HPDE6-E6E7 (cell line): ENCODE measurements at regions not wholly inside any gene's neighbourhood (a gene's known extent, or its start where the extent isn't known, plus 50 kb on each side); places are given as distances from the start of the nearest gene placed in this dataset.

Source experiments
- DNase-seq: peaks from one replicate; pipeline ENCODE4 v3.0.0; 2011; ENCODE audit warnings: missing footprints; ENCODE audit errors: extremely low spot score

DNA sequence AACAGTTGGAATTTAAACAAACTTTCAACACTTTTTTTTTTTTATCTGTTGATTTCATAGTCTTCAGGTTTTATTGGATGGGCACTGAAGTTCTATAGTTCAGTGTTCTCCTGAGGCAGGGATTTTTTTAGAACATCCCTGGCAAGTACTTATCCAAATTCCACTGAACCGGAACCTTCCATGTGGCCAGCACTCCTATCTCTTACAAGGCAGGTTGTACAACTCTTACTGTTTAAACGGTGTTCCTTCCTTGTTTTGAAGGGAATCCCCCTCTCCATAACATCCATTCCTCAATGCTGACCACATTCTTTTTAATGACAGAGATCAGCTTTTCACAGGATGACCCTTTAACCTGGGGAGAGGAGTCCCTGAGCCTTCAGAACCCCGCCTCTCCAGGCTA, 238.9 kb upstream of the CTBP2 start:
- no peak for DNase-seq

DNA sequence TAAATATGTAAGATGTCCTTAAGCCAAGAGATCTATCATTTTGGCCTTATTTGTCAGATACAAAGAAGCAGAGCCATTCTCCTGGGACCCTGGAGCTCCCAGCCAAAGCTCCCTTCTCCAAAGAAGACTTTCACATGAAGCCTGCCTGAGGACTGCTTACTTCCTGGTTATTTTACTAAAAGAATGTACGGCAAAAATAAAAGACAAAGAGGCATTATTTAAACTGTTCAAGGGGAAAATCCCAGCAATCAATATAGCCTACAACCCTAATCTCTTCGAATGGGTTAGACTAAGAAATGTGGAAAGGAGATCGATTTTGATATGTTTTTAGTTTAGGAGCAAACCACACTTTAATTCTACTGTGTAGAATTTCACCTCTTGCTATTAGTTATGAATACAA, 237.9 kb upstream of the CTBP2 start:
- DNase-seq, result no peak

DNA sequence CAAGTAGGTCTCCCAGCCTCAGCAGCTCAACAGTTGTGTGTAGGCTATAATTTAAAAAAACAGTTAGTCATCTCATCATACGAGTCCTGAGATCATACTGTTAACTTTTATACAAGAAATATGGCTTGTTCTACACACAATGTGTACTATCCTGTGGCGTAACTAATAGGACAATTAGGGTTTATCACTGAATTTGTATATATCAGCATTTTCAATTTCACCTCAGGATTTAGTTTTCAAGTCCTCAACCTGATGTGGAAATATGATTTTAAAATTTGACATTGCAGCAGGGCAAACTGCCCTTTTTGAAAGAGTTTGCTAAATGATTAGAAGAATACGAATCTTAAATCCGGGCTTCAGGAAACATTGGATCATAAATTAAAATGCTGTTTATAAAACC, 237.2 kb upstream of the CTBP2 start:
- DNase-seq, result no peak

DNA sequence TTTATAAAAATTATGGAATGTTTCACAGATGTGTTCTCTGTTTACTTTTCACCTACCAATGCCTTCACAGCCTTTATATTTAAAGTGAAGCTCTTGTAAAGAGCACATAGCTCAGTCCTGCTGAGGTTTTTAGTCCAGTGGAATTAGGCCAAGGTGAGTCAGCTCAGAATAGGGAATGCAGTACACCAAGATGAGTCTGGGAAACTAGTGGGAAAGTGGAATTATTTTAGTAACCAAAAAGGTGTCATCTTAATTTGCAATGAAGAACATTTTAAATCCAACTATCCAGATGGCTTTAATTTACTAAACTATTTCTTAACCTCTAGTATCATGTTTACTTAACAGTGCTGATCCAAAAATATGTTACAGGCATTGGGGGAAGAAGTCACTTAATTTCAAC, 236.3 kb upstream of the CTBP2 start:
- no peak for DNase-seq

DNA sequence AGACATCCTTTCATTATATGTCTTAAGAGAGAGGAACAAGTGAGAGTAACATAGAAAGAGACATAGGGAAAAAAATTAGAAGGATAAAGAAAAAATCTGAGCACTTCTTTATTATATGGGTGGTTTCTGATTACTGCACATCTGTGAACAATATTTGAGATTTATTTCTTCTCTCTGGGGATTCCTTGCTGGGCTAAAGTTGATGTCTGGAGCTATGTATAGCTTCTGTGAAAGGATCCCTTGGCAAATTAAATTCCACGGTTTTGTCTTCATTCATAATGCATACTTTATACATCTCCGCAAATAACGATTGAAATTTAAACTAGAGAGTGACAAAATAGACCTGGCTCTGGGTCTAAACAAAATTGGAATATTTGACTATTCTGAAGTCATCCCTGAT, 232.2 kb upstream of the CTBP2 start:
- no peak for DNase-seq

DNA sequence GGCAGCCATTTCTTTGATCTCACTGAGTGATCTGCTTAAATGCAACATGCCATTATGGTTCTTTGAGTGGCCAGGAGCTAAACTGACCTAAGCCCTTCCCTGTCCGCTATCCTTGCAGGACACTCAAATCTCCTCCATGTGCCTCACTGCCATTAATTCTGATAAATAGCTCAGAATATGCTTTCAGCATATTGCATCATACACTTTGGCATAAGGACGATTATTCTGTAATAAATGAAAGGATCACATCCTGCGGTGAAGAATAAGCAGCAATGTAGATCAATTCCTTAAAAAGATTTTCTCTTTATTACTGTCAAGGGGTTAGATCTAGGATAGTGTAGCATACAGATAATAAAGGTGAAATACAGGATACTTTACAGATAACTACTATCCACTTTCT, 231.8 kb upstream of the CTBP2 start:
- no peak for DNase-seq

DNA sequence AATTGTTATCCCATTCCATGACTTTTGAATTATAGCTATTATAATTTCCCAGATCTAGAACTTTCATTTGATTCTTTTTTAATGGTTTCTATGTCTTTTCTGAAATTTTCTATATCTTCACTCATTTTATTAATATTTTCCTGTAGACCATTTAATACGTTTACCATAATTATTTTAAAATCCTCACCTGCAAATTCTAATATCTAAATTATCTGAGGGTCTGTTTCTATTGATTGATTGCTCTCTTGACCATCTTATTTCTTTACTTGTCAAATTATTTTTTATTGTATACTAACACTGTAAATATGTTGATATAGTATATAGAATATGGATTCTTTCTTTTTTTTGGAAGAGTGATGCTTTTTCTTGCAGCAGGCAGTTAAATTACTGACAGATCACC, 229.3 kb upstream of the CTBP2 start:
- no peak for DNase-seq

DNA sequence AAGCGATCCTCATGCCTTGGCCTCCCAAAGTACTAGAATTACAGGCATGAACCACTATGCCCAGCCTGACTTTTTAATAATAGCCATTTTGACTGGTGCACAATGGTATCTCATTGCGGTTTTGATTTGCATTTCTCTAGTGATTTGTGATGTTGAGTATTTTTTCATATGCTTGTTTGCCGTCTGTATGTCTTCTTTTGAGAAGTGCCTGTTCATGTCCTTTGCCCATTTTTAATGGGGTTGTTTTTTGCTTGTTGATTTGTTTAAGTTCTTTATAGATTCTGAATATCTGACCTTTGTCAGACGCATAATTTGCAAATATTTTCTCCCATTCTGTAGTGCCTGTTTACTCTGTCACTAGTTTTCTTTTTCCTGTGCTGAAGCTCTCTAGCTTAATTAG, 219.2 kb upstream of the CTBP2 start:
- DNase-seq, result no peak

DNA sequence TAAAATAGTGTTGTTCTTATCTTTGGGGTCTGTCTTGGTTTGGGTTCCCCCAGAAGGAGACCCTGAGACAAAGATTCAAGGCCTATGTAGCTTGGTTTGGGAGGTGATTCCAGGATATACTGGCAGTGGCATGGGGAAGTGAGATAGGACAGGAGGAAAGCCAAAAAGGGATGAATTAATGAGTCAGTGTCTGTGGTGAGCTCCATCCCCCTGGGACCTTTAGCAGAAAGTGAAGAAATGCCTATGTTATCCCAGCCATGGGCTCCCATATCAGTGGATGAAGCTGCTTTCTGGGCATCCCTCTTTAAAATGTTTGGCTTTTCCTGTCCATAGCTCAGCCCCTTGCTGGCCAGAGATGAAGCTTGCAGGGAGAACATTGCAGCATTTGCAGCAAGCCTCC, 217.0 kb upstream of the CTBP2 start:
- no peak for DNase-seq

DNA sequence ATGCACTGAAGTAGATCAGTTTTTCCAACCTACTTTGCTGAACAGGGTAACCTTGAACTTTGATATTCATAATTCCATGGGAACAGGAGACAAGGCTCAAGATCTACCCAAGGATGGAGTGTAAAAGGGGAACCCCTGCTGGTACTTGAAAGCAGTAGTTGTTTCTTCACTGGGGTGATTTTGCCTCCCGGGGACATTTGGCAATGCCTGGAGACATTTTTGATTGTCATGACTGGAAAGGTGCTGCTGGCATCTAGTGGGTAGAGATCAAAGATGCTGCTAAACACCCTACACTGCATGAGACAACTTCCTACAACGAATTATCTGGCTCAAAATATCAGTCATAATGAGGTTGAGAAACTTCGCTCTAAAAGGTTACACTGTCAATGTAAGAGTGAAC, 214.8 kb upstream of the CTBP2 start:
- peak; percentile 12 for DNase-seq

DNA sequence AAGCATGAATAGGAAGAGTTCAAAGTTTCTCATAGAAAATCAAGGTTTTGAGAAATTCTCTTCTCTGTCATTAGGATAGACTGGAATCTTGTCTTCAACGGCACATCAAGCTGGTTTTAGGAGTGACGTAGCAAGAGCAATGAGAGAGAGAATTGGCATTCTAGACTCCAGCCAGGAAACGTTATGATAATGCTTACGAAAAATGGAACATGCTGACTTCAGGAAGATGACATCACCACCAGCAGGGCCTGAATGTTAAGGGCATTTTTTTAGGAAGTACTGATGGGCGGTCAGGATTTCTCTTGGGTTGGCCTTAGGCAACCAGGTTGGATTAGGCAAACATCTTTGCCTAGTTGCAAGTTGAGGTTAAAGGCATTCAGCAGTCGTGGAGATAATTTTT, 213.2 kb upstream of the CTBP2 start:
- DNase-seq, result no peak

DNA sequence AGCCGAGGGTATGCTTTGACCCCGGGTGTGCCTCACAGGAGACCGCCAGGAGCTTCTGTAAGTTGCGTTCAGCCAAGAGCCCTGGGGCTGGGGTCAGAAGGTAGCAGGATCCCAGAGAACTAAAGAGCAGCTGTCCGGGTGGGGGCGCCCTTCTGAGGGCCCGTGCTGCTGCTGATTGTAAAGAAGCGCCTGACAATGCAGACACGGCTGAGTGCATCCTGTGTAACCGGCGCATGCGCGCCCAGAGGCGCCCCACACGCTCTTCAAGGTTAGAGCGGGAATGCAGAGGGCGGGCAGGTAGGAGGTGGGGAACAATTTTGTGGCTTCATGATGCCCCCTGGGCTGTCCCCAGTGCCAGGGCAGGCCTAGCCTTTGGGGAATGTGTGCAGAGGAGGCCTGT, 210.2 kb upstream of the CTBP2 start:
- DNase-seq, result no peak

DNA sequence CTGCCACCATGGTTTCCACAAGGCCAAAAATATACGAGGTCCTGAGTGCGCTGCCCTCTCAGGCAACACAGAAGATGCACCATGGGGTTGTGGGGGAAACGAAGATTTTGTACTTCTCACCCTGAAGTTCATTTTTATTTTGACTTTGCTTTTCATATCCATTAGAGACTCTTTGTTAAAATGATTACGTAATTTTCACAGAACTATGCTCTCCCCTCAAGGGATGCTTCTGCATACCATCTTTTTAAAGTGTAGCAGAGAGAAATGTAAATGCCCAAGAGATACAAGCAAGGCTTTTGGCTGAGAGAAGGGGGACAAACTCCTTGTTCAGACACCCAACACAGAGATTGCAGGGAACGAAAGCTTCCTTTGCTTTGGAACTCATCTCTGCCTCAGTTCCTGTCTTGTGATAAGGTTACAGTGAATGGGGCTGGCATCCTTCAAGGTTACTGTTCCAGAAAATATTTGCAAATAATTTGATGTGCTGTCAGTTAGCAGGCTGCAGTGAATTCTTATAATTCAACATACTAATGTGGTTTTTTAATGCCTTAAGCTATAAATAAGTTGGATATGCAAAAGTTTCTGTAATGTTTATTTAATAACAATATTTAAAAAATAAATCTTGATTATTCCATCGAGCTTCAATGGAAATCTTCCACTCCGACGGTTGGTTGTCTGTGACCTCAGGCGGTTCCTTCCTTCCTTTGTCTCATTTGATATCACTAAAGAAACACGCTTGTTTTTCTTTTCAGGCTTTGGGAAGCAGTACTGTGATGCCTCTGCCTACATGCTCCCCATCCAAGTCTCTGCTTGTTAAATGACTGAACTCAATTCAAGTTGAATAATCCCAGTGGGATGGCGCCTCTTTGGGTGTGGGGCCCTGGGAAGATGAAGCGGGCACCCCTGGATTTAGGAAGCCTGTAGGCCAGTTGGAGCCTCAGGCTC, 209.3 kb upstream of the CTBP2 start:
- no peak for DNase-seq

DNA sequence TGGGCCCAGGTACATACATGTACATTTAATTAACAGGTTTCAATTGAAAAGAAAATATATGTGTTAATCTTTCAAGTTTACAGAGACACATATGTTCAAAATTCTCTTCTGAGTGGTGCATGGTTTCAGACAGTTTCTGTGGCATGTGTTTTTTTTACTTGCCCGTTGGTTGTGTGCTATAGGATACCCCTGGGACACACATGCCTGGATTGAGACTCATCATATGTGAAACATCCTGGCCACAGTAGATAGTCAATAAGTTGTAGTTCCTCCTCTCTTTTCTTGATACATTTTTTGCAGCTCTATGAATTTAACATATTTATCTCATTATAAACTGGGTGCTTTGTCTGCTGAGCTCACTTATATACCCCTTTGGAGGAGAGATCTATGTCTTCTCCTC, 207.8 kb upstream of the CTBP2 start:
- DNase-seq, result no peak

DNA sequence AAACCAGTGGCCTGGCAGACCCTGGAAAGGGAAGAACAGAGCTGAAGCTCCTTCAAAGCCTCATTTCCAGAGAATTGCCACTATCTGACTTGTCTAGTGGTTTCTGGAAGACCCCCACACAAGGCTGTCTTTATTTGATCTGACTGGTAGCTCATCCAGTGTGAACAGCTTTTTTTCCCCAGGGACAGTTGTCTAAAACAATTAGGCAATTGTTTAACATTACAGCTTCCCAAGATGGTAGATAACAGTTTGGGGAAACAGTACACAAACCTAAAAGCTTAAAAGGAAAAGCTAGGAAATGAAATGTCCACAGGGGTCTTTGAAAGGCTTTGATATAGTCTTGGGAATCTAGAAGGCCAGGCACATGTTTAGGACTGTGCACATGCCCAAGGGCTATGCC, 203.4 kb upstream of the CTBP2 start:
- DNase-seq, result no peak

DNA sequence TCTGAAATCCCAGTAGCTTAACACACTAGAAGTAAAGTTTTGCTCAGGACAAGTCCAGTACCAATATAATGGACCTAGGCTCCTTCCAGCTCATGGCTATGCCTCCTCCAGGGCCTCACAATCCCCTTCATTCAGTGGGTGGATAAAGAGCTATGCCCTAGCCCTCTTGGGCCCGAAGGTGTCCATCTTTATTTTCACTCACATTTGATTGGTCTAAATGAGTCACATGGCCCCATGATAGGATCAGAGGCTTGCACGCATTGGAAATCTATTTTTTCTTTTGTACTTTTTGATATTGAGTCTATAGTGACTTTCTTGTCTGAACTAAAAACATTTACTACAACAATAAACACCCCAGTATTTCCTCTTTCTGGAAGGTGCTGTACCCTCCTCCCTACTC, 202.6 kb upstream of the CTBP2 start:
- DNase-seq, result no peak

DNA sequence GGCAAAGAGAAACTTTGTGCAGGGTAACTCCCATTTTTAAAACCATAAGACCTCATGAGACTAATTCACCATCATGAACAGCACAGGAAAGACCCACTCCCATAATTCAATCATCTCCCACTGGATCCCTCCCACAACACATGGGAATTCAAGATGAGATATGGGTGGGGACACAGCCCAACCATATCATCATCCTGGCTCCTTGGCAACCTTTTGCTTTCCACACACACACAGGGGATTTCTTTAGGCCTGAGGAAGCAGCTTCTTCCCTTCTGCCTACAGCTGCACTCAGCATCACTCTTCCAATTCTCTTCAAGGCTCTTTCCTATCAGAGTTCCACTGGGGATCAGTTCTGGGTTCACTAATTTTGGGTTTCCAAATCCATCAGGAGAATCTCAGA, 199.0 kb upstream of the CTBP2 start:
- no peak for DNase-seq

DNA sequence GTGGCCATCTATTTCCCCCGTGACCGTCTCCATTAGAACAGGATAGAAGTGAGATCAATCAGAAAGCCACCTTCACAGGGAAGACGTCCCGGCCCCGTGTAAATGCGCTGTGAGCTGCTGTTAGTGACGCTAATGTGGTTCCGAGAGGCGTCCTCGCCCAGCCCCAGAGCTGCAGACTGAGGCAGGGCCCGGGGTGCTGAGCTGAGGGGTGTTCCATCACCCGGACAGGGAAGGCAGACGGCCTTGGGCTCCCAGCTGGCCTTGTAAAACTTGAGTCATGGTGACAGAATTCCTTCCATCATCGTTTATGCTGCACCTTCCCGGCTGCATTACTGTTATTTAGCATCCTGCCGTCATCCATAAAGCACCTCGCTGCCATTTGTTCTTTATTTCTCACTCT, 195.3 kb upstream of the CTBP2 start:
- no peak for DNase-seq

DNA sequence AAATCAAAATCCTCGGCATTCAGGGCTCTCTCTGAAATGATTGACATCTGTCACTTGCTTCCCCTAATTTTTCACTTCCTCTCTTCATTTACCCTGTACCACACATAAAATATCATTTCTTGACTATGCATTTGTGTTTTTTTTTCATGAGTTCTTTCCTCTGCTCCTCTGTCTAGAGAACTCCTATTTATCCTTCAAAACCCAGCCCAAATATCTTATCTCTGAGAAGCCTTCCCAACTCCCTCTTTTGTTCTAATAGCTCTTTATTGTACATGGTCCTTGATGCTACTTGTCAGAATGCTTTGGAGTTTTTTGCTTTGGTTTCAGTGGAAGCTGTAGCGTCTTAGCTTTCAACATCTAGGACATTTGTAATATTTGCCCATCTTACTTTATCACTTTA, 190.2 kb upstream of the CTBP2 start:
- no peak for DNase-seq

DNA sequence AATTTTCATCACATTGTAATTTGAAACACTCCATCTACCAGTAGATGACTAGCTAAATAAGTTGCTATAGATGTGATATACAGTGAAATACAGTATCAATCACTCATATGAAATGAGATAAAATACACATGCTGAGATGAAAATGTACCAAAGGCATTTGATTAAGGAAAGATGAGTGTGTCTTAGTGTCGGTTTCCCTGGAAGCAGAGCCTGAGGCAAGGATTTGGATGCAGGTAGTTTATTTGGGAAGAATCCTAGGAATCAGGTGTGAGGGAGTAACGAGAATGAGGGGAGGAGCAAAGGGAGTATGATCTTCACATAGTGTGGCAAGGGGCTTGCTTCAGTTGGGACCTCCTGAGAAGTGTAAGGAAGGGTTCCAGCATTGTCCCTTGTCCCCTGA, 188.2 kb upstream of the CTBP2 start:
- no peak for DNase-seq

DNA sequence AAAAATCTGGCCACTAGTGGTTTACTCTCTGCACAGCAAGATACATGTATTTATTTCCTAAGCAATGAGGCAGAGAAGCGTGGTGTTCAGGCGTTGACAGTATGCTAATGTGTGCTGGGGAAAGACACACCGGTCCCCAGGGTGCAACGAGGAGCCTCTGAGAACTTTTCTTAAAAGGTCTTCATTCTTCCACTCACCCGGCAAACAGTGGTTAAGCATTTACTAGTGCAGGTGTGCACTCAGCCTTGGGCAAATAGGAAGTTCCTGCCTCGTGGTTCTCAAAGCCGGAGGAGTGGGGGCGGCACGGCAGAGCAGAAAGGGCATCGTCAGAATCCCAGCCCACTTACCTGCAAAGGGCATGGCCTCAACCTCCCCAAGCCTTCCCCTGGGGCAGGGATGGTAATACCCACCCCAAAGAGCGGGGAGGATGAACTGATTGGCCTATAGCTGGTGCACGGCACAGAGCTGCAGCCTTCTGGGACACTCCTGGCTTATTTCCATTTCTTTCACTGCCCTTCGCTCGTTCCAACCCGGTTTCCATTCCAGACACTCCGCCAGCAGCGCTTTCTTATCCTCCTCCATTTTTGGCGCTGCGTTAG, 184.3 kb upstream of the CTBP2 start:
- no peak for DNase-seq

DNA sequence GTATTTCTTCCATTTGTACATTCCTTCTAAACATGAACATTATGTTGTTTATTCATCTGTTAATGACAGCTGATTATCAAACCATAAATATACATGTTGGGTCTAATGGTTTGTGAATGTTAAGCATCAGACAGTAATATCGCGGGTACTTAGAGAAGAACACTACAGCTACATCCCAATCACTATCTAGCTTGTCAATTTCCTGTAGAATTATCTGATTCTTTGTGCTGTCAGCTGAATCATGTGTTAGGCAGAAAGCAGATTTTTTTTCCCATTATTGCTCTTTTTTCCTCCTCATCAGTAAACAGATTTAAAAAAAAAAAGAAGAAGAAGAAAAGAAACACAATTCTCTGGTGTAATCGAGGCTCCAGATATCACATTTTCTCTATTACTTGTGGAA, 183.6 kb upstream of the CTBP2 start:
- no peak for DNase-seq

DNA sequence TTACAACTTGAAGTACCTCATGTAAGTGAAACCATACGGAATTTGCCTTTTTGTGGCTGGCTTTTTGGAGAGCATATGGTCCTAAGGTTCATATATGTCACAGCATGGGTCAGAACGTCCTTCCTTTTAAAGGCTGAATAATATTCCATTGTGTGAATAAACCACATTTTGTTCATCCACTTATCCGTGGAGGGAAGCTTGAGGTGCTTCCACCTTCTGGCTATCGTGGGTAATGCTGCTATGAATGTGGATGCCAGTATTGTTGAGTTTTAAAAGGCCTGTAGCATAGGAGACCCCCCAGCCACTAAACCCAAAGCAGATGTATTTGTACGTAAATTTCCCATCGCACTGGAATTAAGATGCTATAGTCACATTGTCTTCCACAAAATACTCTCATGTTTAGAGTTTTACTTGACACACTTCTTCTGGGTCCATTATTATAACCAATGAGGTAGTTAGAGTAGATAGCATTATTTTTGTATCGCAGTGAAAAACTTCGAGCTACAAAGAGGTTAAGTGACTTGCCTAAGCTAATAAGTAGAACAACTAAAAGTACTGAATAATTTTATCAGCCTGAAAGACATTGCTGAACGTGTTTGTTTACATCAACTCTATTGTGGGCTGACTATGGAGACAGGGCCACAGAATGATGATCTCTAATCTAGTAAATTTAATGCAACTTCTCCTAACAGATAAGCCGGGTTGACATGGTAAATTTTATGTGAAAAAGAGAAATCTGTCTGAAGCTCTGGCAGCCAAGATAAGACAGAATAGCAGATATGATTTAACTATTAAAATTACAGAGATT, 183.0 kb upstream of the CTBP2 start:
- DNase-seq, result no peak
